Suprapubic skin (tissue), 4 donors: ENCODE measurements at regions not wholly inside any gene's neighbourhood (a gene's known extent, or its start where the extent isn't known, plus 50 kb on each side); places are given as distances from the start of the nearest gene placed in this dataset.

ENCODE experiments used
- CTCF ChIP-seq, 2 donors: fragments of 200-600 bp in 1 of 2; fragments of 450-650 bp in 1 of 2; sonication (generic) in 1 of 2; IDR thresholded peaks; one replicate each; pipeline ENCODE4 v1.5.1; 2016 to 2019; ENCODE audit warnings: antibody characterized with exemption in 2 of 2, mild to moderate bottlenecking in 1 of 2, moderate library complexity in 1 of 2
- EP300 ChIP-seq: sonication (generic); formaldehyde crosslinking; IDR thresholded peaks from one replicate; pipeline ENCODE4 v1.6.1; 2017; ENCODE audit warnings: antibody characterized with exemption
- POLR2A ChIP-seq, 2 donors: fragments of 450-650 bp; IDR thresholded peaks; one replicate each; pipeline ENCODE4 v1.6.1; 2017; ENCODE audit warnings: antibody characterized with exemption in 2 of 2, mild to moderate bottlenecking in 2 of 2, moderate library complexity in 2 of 2
- POLR2AphosphoS5 ChIP-seq, 3 donors: sonication (generic); formaldehyde crosslinking; IDR thresholded peaks; one replicate each; pipeline ENCODE4 v1.6.1; 2017; ENCODE audit warnings: antibody characterized with exemption in 3 of 3

GRCh38 chr21:14751011-14751410, 204.9 kb upstream of the SAMSN1 start:
- TF ChIP-seq CTCF (IDR thresholded peaks at IDR 0.05): no peak
- no peak for TF ChIP-seq EP300
- no peak for TF ChIP-seq POLR2A (IDR thresholded peaks at IDR 0.05)
- no peak for TF ChIP-seq POLR2AphosphoS5 (IDR thresholded peaks at IDR 0.05)
